ENCODE measurements at regions not wholly inside any gene's neighbourhood (a gene's known extent, or its start where the extent isn't known, plus 50 kb on each side); places are given as distances from the start of the nearest gene placed in this dataset.

- no peak for FAIRE-seq
- no peaks in the 10 kb centered on the region for H3K9me3 ChIP-seq
- ChIA-PET POLR2A (no interaction called here), CTCF (no interaction called here)
- H3K4me2 ChIP-seq: no peak overlapping the region
- WGBS (ENCODE audit: missing lambda C conversion rate): 20% methylated on average over 6 of the region's 6 CpGs
- no peak overlapping the region for H3K4me3 ChIP-seq
- no peak for DNase-seq (ENCODE audit: low read depth in 1 of 2, low spot score in 1 of 2)
- TF ChIP-seq FOSL2 (IDR thresholded peaks at IDR 0.05): no peak
- TF ChIP-seq FOSL2 (CRISPR knock-in tag; IDR thresholded peaks at IDR 0.05): no peak
- no peak for TF ChIP-seq USF2 (IDR thresholded peaks at IDR 0.05)
- TF ChIP-seq CTCF (IDR thresholded peaks at IDR 0.05): no peak
- 0 out of 2 replicates have a peak, but pooled peaks have one; percentile 31 for TF ChIP-seq CBX8 (IDR thresholded peaks at IDR 0.05)
- no peaks in the 10 kb centered on the region for H3K4me1 ChIP-seq
- ATAC-seq: no peak
- no peak overlapping the region for H3K27ac ChIP-seq
Observed at GRCh38 chr3:143182866-143183664, 63.5 kb downstream of the CHST2 start.

GRCh38 chr3:143183665-143183964 is 64.0 kb downstream of the CHST2 start:
- Histone ChIP-seq H3K9me3 (no peaks in the 10 kb centered on the region), H3K4me2 (no peak overlapping the region), H3K4me1 (no peaks in the 10 kb centered on the region), H3K4me3 (no peak overlapping the region), H3K27ac (no peak overlapping the region)
- POLR2A ChIA-PET: no interaction called here
- DNase-seq (ENCODE audit: low read depth in 1 of 2, low spot score in 1 of 2): no peak
- CTCF ChIA-PET: no interaction called here
- no peak for ATAC-seq
- TF ChIP-seq JUN (IDR thresholded peaks at IDR 0.05) (no peak), ELK1 (IDR thresholded peaks at IDR 0.05; ENCODE audit: low read depth, low read length) (no peak), HMGXB4 (CRISPR knock-in tag; IDR thresholded peaks at IDR 0.05; ENCODE audit: borderline replicate concordance) (no peak), EP300 (IDR thresholded peaks at IDR 0.05) (no peak), HOXB5 (CRISPR knock-in tag; IDR thresholded peaks at IDR 0.05) (no peak), KDM1A (IDR thresholded peaks at IDR 0.05; ENCODE audit: low read depth) (no peak)
- 16% methylated on average over 4 of the region's 4 CpGs for WGBS (ENCODE audit: missing lambda C conversion rate)
- no peak for FAIRE-seq

GRCh38 chr3:143184099-143184498 is 64.5 kb downstream of the CHST2 start:
- no peak for DNase-seq (ENCODE audit: low read depth in 1 of 2, low spot score in 1 of 2)
- H3K4me3 ChIP-seq: no peak overlapping the region
- ChIA-PET POLR2A (no interaction called here), CTCF (no interaction called here)
- TF ChIP-seq ZSCAN20 (CRISPR knock-in tag; IDR thresholded peaks at IDR 0.05): no peak
- no peak for TF ChIP-seq MAFK (IDR thresholded peaks at IDR 0.05; ENCODE audit: partially characterized antibody)
- TF ChIP-seq E2F6 (IDR thresholded peaks at IDR 0.05; ENCODE audit: borderline replicate concordance, low read depth): no peak
- TF ChIP-seq ZFP36 (IDR thresholded peaks at IDR 0.05; ENCODE audit: borderline replicate concordance, partially characterized antibody): no peak
- no peak for TF ChIP-seq EHF (CRISPR knock-in tag; IDR thresholded peaks at IDR 0.05)
- TF ChIP-seq FOSL2 (IDR thresholded peaks at IDR 0.05): no peak
- no peak for TF ChIP-seq FOSL2 (CRISPR knock-in tag; IDR thresholded peaks at IDR 0.05)
- TF ChIP-seq EP300 (IDR thresholded peaks at IDR 0.05): no peak
- no peak for TF ChIP-seq MYC (IDR thresholded peaks at IDR 0.05; ENCODE audit: borderline replicate concordance, low read length)
- TF ChIP-seq ELK1 (IDR thresholded peaks at IDR 0.05; ENCODE audit: low read depth, low read length): no peak
- no peak for TF ChIP-seq TP53 (CRISPR knock-in tag; IDR thresholded peaks at IDR 0.05)
- no peaks in the 10 kb centered on the region for H3K9me3 ChIP-seq
- 8% methylated on average over 1 of the region's 1 CpG for WGBS (ENCODE audit: missing lambda C conversion rate)
- no peak overlapping the region for H3K27ac ChIP-seq
- no peak for FAIRE-seq
- ATAC-seq: no peak
- H3K4me2 ChIP-seq: no peak overlapping the region
- no peaks in the 10 kb centered on the region for H3K4me1 ChIP-seq
